Skeletal muscle cell (primary cell): ENCODE measurements at regions not wholly inside any gene's neighbourhood (a gene's known extent, or its start where the extent isn't known, plus 50 kb on each side); places are given as distances from the start of the nearest gene placed in this dataset.

ENCODE experiments used
- DNase-seq: peaks from one replicate; pipeline ENCODE4 v3.0.0-alpha.2; 2010; ENCODE audit warnings: low read depth
- H3K4me3 ChIP-seq: 2 replicates; pipeline ENCODE4 v1.5.1; 2011; ENCODE audit warnings: low read depth, mild to moderate bottlenecking, control low read depth, low read length, moderate library complexity

- DNase-seq = no peak
- no peak overlapping the region for H3K4me3 ChIP-seq
Observed at GRCh38 chr4:128384765-128385598, 97.4 kb upstream of the PGRMC2 start.

- no peak overlapping the region for H3K4me3 ChIP-seq
- no peak for DNase-seq
Observed at GRCh38 chr4:128384091-128384520, 96.5 kb upstream of the PGRMC2 start.

- H3K4me3 ChIP-seq = no peak overlapping the region
- DNase-seq = no peak
Observed at GRCh38 chr4:128381748-128382559, 94.3 kb upstream of the PGRMC2 start.

GRCh38 chr4:128380306-128380705, 92.7 kb upstream of the PGRMC2 start:
- DNase-seq = no peak
- H3K4me3 ChIP-seq = no peak overlapping the region

- DNase-seq = no peak
- no peak overlapping the region for H3K4me3 ChIP-seq
Observed at GRCh38 chr4:128379860-128380259, 92.2 kb upstream of the PGRMC2 start.

GRCh38 chr4:128378668-128379067, 91.1 kb upstream of the PGRMC2 start:
- H3K4me3 ChIP-seq = no peak overlapping the region
- no peak for DNase-seq

- DNase-seq = no peak
- no peak overlapping the region for H3K4me3 ChIP-seq
Observed at GRCh38 chr4:128376958-128377357, 89.3 kb upstream of the PGRMC2 start.

GRCh38 chr4:128376303-128376702, 88.7 kb upstream of the PGRMC2 start:
- no peak overlapping the region for H3K4me3 ChIP-seq
- DNase-seq = no peak

GRCh38 chr4:128373628-128374027, 86.0 kb upstream of the PGRMC2 start:
- DNase-seq = no peak
- H3K4me3 ChIP-seq = no peak overlapping the region

GRCh38 chr4:128371876-128372275, 84.3 kb upstream of the PGRMC2 start:
- DNase-seq = no peak

GRCh38 chr4:128371001-128371777, 83.6 kb upstream of the PGRMC2 start:
- no peak for DNase-seq

More at GRCh38 chr4:128371876-128372275, 84.3 kb upstream of the PGRMC2 start:
- H3K4me3 ChIP-seq = no peak overlapping the region

GRCh38 chr4:128366212-128366611, 78.6 kb upstream of the PGRMC2 start:
- DNase-seq = no peak
- H3K4me3 ChIP-seq = no peak overlapping the region

More at GRCh38 chr4:128371001-128371777, 83.6 kb upstream of the PGRMC2 start:
- no peak overlapping the region for H3K4me3 ChIP-seq

- H3K4me3 ChIP-seq = no peak overlapping the region
- no peak for DNase-seq
Observed at GRCh38 chr4:128364565-128364964, 77.0 kb upstream of the PGRMC2 start.

GRCh38 chr4:128363966-128364365, 76.4 kb upstream of the PGRMC2 start:
- H3K4me3 ChIP-seq = no peak overlapping the region
- DNase-seq = no peak

- no peak for DNase-seq
- no peak overlapping the region for H3K4me3 ChIP-seq
Observed at GRCh38 chr4:128362760-128363159, 75.1 kb upstream of the PGRMC2 start.

GRCh38 chr4:128359422-128359821, 71.8 kb upstream of the PGRMC2 start:
- H3K4me3 ChIP-seq = no peak overlapping the region
- DNase-seq = no peak

- no peak for DNase-seq
- no peak overlapping the region for H3K4me3 ChIP-seq
Observed at GRCh38 chr4:128358913-128359279, 71.3 kb upstream of the PGRMC2 start.

GRCh38 chr4:128358231-128358912, 70.8 kb upstream of the PGRMC2 start:
- peak; percentile 48 for DNase-seq
- H3K4me3 ChIP-seq = no peak overlapping the region

- no peak overlapping the region for H3K4me3 ChIP-seq
- no peak for DNase-seq
Observed at GRCh38 chr4:128357286-128357685, 69.7 kb upstream of the PGRMC2 start.
